SK-N-SH (cell line): ENCODE measurements at regions not wholly inside any gene's neighbourhood (a gene's known extent, or its start where the extent isn't known, plus 50 kb on each side); places are given as distances from the start of the nearest gene placed in this dataset.

Source experiments
- CTCF ChIA-PET: fragments of 300-600, 350-600 bp; formaldehyde crosslinking; extraction: SDS; loops from one replicate; lab custom pipeline; 2021; lab: Yijun Ruan, JAX
- POLR2A ChIA-PET: fragments of 350-600 bp; sonication (Branson Sonifier 250); formaldehyde crosslinking; extraction: SDS; loops from one replicate; lab custom pipeline; 2020; ENCODE audit warnings: antibody characterized with exemption, inconsistent platforms; lab: Yijun Ruan, JAX
- DNase-seq: peaks from one replicate; pipeline ENCODE4 v3.0.0; 2012
- H2AFZ ChIP-seq: fragments of 200-600 bp; sonication (generic); 2 replicates; pipeline ENCODE4 v1.8.1; 2016; ENCODE audit warnings: antibody characterized with exemption, mild to moderate bottlenecking, low read depth
- H3F3A ChIP-seq: fragments of 200-600 bp; sonication (generic); replicated peaks from 2 replicates; pipeline ENCODE3; 2016; ENCODE audit warnings: antibody characterized with exemption, mild to moderate bottlenecking; ENCODE audit not compliant: insufficient read depth
- H3K27ac ChIP-seq, 2 experiments: fragments of 200-500 bp in 1 of 2; fragments of 200-600 bp in 1 of 2; sonication (Bioruptor generic) in 1 of 2; sonication (generic), shearing (Covaris generic) in 1 of 2; 2 replicates each; pipeline versions ENCODE4 v1.5.1 to v1.6.1; 2014 to 2016; ENCODE audit warnings: low read depth in 2 of 2, inconsistent platforms in 1 of 2, low read length in 1 of 2, mild to moderate bottlenecking in 1 of 2, mixed read lengths in 1 of 2
- H3K27me3 ChIP-seq: fragments of 200-600 bp; sonication (generic), shearing (Covaris generic); 2 replicates; pipeline ENCODE4 v1.6.1; 2016; ENCODE audit warnings: mixed run types; ENCODE audit not compliant: insufficient read depth
- H3K36me3 ChIP-seq, 2 experiments: fragments of 200-500 bp in 1 of 2; fragments of 200-600 bp in 1 of 2; sonication (Bioruptor generic) in 1 of 2; sonication (generic) in 1 of 2; replicated peaks in 1 of 2; 2 replicates each; pipeline versions ENCODE3 to v1.5.1; 2014 to 2016; ENCODE audit warnings: low read length in 1 of 2, mild to moderate bottlenecking in 1 of 2; ENCODE audit not compliant: insufficient read depth in 2 of 2, control insufficient read depth in 1 of 2
- H3K4me1 ChIP-seq, 2 experiments: fragments of 200-500 bp in 1 of 2; fragments of 200-600 bp in 1 of 2; sonication (Bioruptor generic) in 1 of 2; sonication (generic), shearing (Covaris generic) in 1 of 2; 2 replicates each; pipeline versions ENCODE4 v1.5.1 to v1.6.1; 2014 to 2016; ENCODE audit warnings: low read depth in 1 of 2, low read length in 1 of 2, mixed run types in 1 of 2; ENCODE audit not compliant: insufficient read depth in 2 of 2, control insufficient read depth in 1 of 2
- H3K4me2 ChIP-seq: fragments of 200-600 bp; sonication (generic), shearing (Covaris generic); 2 replicates; pipeline ENCODE4 v1.6.1; 2017; ENCODE audit warnings: mixed run types
- H3K4me3 ChIP-seq, 2 experiments: fragments of 200-500 bp in 1 of 2; fragments of 200-600 bp in 1 of 2; sonication (Bioruptor generic) in 1 of 2; sonication (generic), shearing (Covaris generic) in 1 of 2; 2 replicates each; pipeline versions ENCODE4 v1.5.1 to v1.8.1; 2014 to 2016; ENCODE audit warnings: low read depth in 2 of 2, inconsistent platforms in 1 of 2, low read length in 1 of 2, mild to moderate bottlenecking in 1 of 2, mixed read lengths in 1 of 2, moderate library complexity in 1 of 2
- H3K79me2 ChIP-seq: fragments of 200-600 bp; sonication (generic); 2 replicates; pipeline ENCODE4 v1.8.1; 2017; ENCODE audit warnings: mild to moderate bottlenecking; ENCODE audit not compliant: insufficient read depth
- H3K9ac ChIP-seq: fragments of 200-600 bp; sonication (generic); 2 replicates; pipeline ENCODE4 v1.6.1; 2017; ENCODE audit warnings: mixed run types
- H3K9me2 ChIP-seq: fragments of 200-600 bp; sonication (generic); 2 replicates; pipeline ENCODE4 v1.6.1; 2017; ENCODE audit warnings: mixed run types
- H3K9me3 ChIP-seq: fragments of 200-600 bp; sonication (generic); 2 replicates; pipeline ENCODE4 v1.6.1; 2017; ENCODE audit warnings: mixed run types, mild to moderate bottlenecking, moderate library complexity
- H4K20me1 ChIP-seq: fragments of 200-600 bp; sonication (generic); 2 replicates; pipeline ENCODE4 v1.6.1; 2017; ENCODE audit warnings: mild to moderate bottlenecking, mixed run types; ENCODE audit not compliant: insufficient read depth
- CHD2 ChIP-seq: fragments of 150-350 bp; IDR thresholded peaks from 2 replicates; pipeline ENCODE4 v1.6.1; 2018; ENCODE audit warnings: low read length; ENCODE audit not compliant: partially characterized antibody
- ELF1 ChIP-seq: IDR thresholded peaks from 2 replicates; pipeline ENCODE4 v1.4.0; 2012
- EZH2phosphoT487 ChIP-seq: fragments of 200-600 bp; sonication (generic); IDR thresholded peaks from 2 replicates; pipeline ENCODE4 v1.6.1; 2017; ENCODE audit warnings: low read depth, mixed run types, mild to moderate bottlenecking, antibody characterized with exemption, moderate library complexity, borderline replicate concordance
- FOXM1 ChIP-seq: IDR thresholded peaks from 2 replicates; pipeline ENCODE4 v1.4.0; 2012; ENCODE audit warnings: low read depth, mild to moderate bottlenecking
- GABPA ChIP-seq: IDR thresholded peaks from 2 replicates; pipeline ENCODE4 v1.4.0; 2012; ENCODE audit warnings: low read depth, mild to moderate bottlenecking
- IRF3 ChIP-seq: fragments of 150-350 bp; IDR thresholded peaks from 2 replicates; pipeline ENCODE4 v1.6.1; 2016; ENCODE audit warnings: mild to moderate bottlenecking, low read depth, low read length
- JUND ChIP-seq: IDR thresholded peaks from 2 replicates; pipeline ENCODE4 v1.4.0; 2012
- MXI1 ChIP-seq: IDR thresholded peaks from 2 replicates; pipeline ENCODE4 v1.6.1; 2012; ENCODE audit warnings: mild to moderate bottlenecking, low read depth, low read length, improper control_type of control experiment
- NFIC ChIP-seq: IDR thresholded peaks from 2 replicates; pipeline ENCODE4 v1.4.0; 2012; ENCODE audit warnings: borderline replicate concordance
- NRF1 ChIP-seq: IDR thresholded peaks from 2 replicates; pipeline ENCODE4 v1.6.1; 2012; ENCODE audit warnings: low read depth, mild to moderate bottlenecking, low read length
- RAD21 ChIP-seq: IDR thresholded peaks from 2 replicates; pipeline ENCODE4 v1.6.1; 2012; ENCODE audit warnings: mild to moderate bottlenecking, low read length
- RCOR1 ChIP-seq: fragments of 150-350 bp; IDR thresholded peaks from 2 replicates; pipeline ENCODE4 v1.6.1; 2017; ENCODE audit warnings: antibody characterized with exemption, low read length
- REST ChIP-seq: IDR thresholded peaks from 2 replicates; pipeline ENCODE4 v1.6.1; 2012; ENCODE audit warnings: mild to moderate bottlenecking, low read depth, low read length, moderate library complexity
- RFX5 ChIP-seq: IDR thresholded peaks from 2 replicates; pipeline ENCODE4 v1.6.1; 2012; ENCODE audit warnings: mild to moderate bottlenecking, improper control_type of control experiment, low read length
- RXRA ChIP-seq: IDR thresholded peaks from 2 replicates; pipeline ENCODE4 v1.4.0; 2012; ENCODE audit warnings: low read depth, mild to moderate bottlenecking, borderline replicate concordance
- SMC3 ChIP-seq: IDR thresholded peaks from 2 replicates; pipeline ENCODE4 v1.6.1; 2012; ENCODE audit warnings: low read depth, low read length, improper control_type of control experiment
- WGBS: methylation state at CpG from one replicate; pipeline ENCODE4 v1.1.6; 2017; ENCODE audit warnings: low lambda C conversion rate; 5-methylcytosine and 5-hydroxymethylcytosine counted together

GRCh38 chr7:34309584-34309983, 348.4 kb upstream of the NPSR1 start:
- no peak overlapping the region for H3K4me2 ChIP-seq
- H2AFZ ChIP-seq: no peak overlapping the region
- H3K9me3 ChIP-seq: no peaks in the 10 kb centered on the region
- peaks cover 0 to 3% of the 10 kb centered on the region in 2 experiments; a peak in 2 of 4 replicates for H3K4me1 ChIP-seq
- H3K27me3 ChIP-seq: no peaks in the 10 kb centered on the region
- no peaks in the 10 kb centered on the region for H3K36me3 ChIP-seq
- H3K9ac ChIP-seq: no peak overlapping the region
- no peak for DNase-seq
- CTCF ChIA-PET: interaction anchor here (1.7 kb wide), 1 partner anchor 11 kb away, joined by 17 read pairs; no protein-coding TSS in a partner anchor
- WGBS: 77% methylated on average over 19 of the region's 19 CpGs
- POLR2A ChIA-PET: no interaction called here
- H3K9me2 ChIP-seq: no peaks in the 10 kb centered on the region; the same call in 1 of the 2 replicates
- no peaks in the 10 kb centered on the region for H3K79me2 ChIP-seq
- H3F3A ChIP-seq: peaks cover 5% of the 10 kb centered on the region
- H4K20me1 ChIP-seq: no peaks in the 10 kb centered on the region
- H3K27ac ChIP-seq: no peak overlapping the region
- TF ChIP-seq MXI1: no peak
- TF ChIP-seq GABPA: no peak
- no peak for TF ChIP-seq EZH2phosphoT487
- TF ChIP-seq RXRA: no peak
- TF ChIP-seq RAD21: no peak
- no peak for TF ChIP-seq CHD2
- no peak for TF ChIP-seq NRF1
- TF ChIP-seq JUND: no peak
- TF ChIP-seq ELF1: no peak
- no peak overlapping the region for H3K4me3 ChIP-seq

GRCh38 chr7:34311591-34311990, 346.4 kb upstream of the NPSR1 start:
- no peak overlapping the region for H3K27ac ChIP-seq
- POLR2A ChIA-PET: no interaction called here
- H3K36me3 ChIP-seq: no peaks in the 10 kb centered on the region
- no peaks in the 10 kb centered on the region for H3K79me2 ChIP-seq
- H2AFZ ChIP-seq: no peak overlapping the region
- 59% methylated on average over 3 of the region's 3 CpGs for WGBS
- H3K9me2 ChIP-seq: no peaks in the 10 kb centered on the region; the same call in 1 of the 2 replicates
- H3K27me3 ChIP-seq: no peaks in the 10 kb centered on the region
- TF ChIP-seq SMC3 (no peak), NFIC (no peak), RFX5 (no peak), NRF1 (no peak), FOXM1 (no peak), ELF1 (no peak), IRF3 (no peak), REST (no peak), RCOR1 (no peak)
- TF ChIP-seq, all 33 proteins: peak for 0
- Histone ChIP-seq H3K9me3 (no peaks in the 10 kb centered on the region), H3F3A (peaks cover 10% of the 10 kb centered on the region), H3K9ac (no peak overlapping the region), H3K4me3 (no peak overlapping the region), H3K4me1 (peaks cover 0 to 18% of the 10 kb centered on the region in 2 experiments; a peak in 2 of 4 replicates), H4K20me1 (no peaks in the 10 kb centered on the region), H3K4me2 (no peak overlapping the region)
- CTCF ChIA-PET: interaction anchor here (2.4 kb wide), 1 partner anchor 9 kb away, joined by 15 read pairs; no protein-coding TSS in a partner anchor
- no peak for DNase-seq
